KOPT-K1 (cell line): ENCODE measurements at regions not wholly inside any gene's neighbourhood (a gene's known extent, or its start where the extent isn't known, plus 50 kb on each side); places are given as distances from the start of the nearest gene placed in this dataset.
"Not testable (repeated sequence)": the region's sequence is repeated elsewhere in the genome, so short reads cannot be mapped to it uniquely, and the experiment has no call there.

Experiments
- H3K27ac ChIP-seq: fragments of 200-600 bp; sonication (generic); 2 replicates; pipeline ENCODE4 v1.5.1; 2016; ENCODE audit warnings: antibody characterized with exemption, mild to moderate bottlenecking, low read depth, low read length; ENCODE audit not compliant: poor library complexity, severe bottlenecking
- H3K36me3 ChIP-seq: fragments of 200-600 bp; sonication (generic); 2 replicates; pipeline ENCODE4 v1.5.1; 2017; ENCODE audit warnings: antibody characterized with exemption, mild to moderate bottlenecking, low read length, moderate library complexity; ENCODE audit not compliant: insufficient read depth
- H3K9me3 ChIP-seq: fragments of 200-600 bp; sonication (generic); 2 replicates; pipeline ENCODE4 v1.5.1; 2017; ENCODE audit warnings: antibody characterized with exemption, low read length, mild to moderate bottlenecking; ENCODE audit not compliant: insufficient read depth, poor library complexity, severe bottlenecking

GRCh38 chr5:82466986-82467561, 188.9 kb upstream of the RPS23 start:
- H3K36me3 ChIP-seq, result no peaks in the 10 kb centered on the region

GRCh38 chr5:82465235-82465634, 187.1 kb upstream of the RPS23 start:
- no peak overlapping the region for H3K27ac ChIP-seq
- no peaks in the 10 kb centered on the region for H3K36me3 ChIP-seq
- peaks cover 8% of the 10 kb centered on the region for H3K9me3 ChIP-seq

More at GRCh38 chr5:82466986-82467561, 188.9 kb upstream of the RPS23 start:
- Histone ChIP-seq H3K27ac (no peak overlapping the region), H3K9me3 (peaks cover 8% of the 10 kb centered on the region)

- no peaks in the 10 kb centered on the region for H3K36me3 ChIP-seq
- H3K9me3 ChIP-seq, result peaks cover 31% of the 10 kb centered on the region
- no peak overlapping the region for H3K27ac ChIP-seq
These were observed 181.5 kb upstream of the RPS23 start for GRCh38 chr5:82459626-82460025.

GRCh38 chr5:82455317-82455716, 177.2 kb upstream of the RPS23 start:
- not testable (repeated sequence) for H3K36me3 ChIP-seq, H3K27ac ChIP-seq
- peaks cover 23% of the 10 kb centered on the region for H3K9me3 ChIP-seq

- Histone ChIP-seq H3K36me3 (no peaks in the 10 kb centered on the region), H3K9me3 (no peaks in the 10 kb centered on the region), H3K27ac (no peak overlapping the region)
These were observed 170.2 kb upstream of the RPS23 start for GRCh38 chr5:82448374-82448773.

GRCh38 chr5:82447913-82448312, 169.8 kb upstream of the RPS23 start:
- H3K9me3 ChIP-seq, result no peaks in the 10 kb centered on the region

GRCh38 chr5:82446809-82447208, 168.7 kb upstream of the RPS23 start:
- no peaks in the 10 kb centered on the region for H3K9me3 ChIP-seq
- H3K27ac ChIP-seq, result no peak overlapping the region
- no peaks in the 10 kb centered on the region for H3K36me3 ChIP-seq

More at GRCh38 chr5:82447913-82448312, 169.8 kb upstream of the RPS23 start:
- H3K27ac ChIP-seq, result no peak overlapping the region
- H3K36me3 ChIP-seq, result no peaks in the 10 kb centered on the region

- Histone ChIP-seq H3K9me3 (no peaks in the 10 kb centered on the region), H3K36me3 (no peaks in the 10 kb centered on the region), H3K27ac (no peak overlapping the region)
These were observed 167.7 kb upstream of the RPS23 start for GRCh38 chr5:82445726-82446335.

- Histone ChIP-seq H3K27ac (no peak overlapping the region), H3K9me3 (no peaks in the 10 kb centered on the region), H3K36me3 (no peaks in the 10 kb centered on the region)
These were observed 161.7 kb upstream of the RPS23 start for GRCh38 chr5:82439750-82440445.

- not testable (repeated sequence) for H3K27ac ChIP-seq, H3K9me3 ChIP-seq, H3K36me3 ChIP-seq
These were observed 159.4 kb upstream of the RPS23 start for GRCh38 chr5:82437565-82437964.

GRCh38 chr5:82436291-82436690, 158.1 kb upstream of the RPS23 start:
- H3K9me3 ChIP-seq, result no peaks in the 10 kb centered on the region
- no peak overlapping the region for H3K27ac ChIP-seq
- no peaks in the 10 kb centered on the region for H3K36me3 ChIP-seq

GRCh38 chr5:82434696-82435660, 156.8 kb upstream of the RPS23 start:
- not testable (repeated sequence) for H3K27ac ChIP-seq, H3K36me3 ChIP-seq, H3K9me3 ChIP-seq

GRCh38 chr5:82426464-82427154, 148.5 kb upstream of the RPS23 start:
- H3K27ac ChIP-seq, result no peak overlapping the region
- H3K9me3 ChIP-seq, result no peaks in the 10 kb centered on the region
- H3K36me3 ChIP-seq, result no peaks in the 10 kb centered on the region

- no peak overlapping the region for H3K27ac ChIP-seq
- no peaks in the 10 kb centered on the region for H3K9me3 ChIP-seq
- H3K36me3 ChIP-seq, result no peaks in the 10 kb centered on the region
These were observed 147.4 kb upstream of the RPS23 start for GRCh38 chr5:82425591-82425990.
